A549 (cell line): ENCODE measurements at regions not wholly inside any gene's neighbourhood (a gene's known extent, or its start where the extent isn't known, plus 50 kb on each side); places are given as distances from the start of the nearest gene placed in this dataset.

Source experiments
- HMGXB4 ChIP-seq: fragments of 250-450 bp; sonication (Bioruptor Pico); IDR thresholded peaks from 2 replicates; pipeline ENCODE4 v1.5.0; 2021; ENCODE audit warnings: mild to moderate bottlenecking, moderate library complexity, borderline replicate concordance
- JUN ChIP-seq, 2 experiments: fragments of >200 bp; sonication (Bioruptor Twin); formaldehyde crosslinking; IDR thresholded peaks; 2 replicates in 1 of 2; 3 replicates in 1 of 2; pipeline ENCODE4 v1.6.1; 2016 to 2017
- NPAS2 ChIP-seq: fragments of 250-450 bp; sonication (Bioruptor Pico); IDR thresholded peaks from 2 replicates; pipeline ENCODE4 v1.8.0; 2022; ENCODE audit warnings: mild to moderate bottlenecking, moderate library complexity, borderline replicate concordance
- POLR2A ChIP-seq: IDR thresholded peaks from 2 replicates; pipeline ENCODE4 v1.6.1; 2012; ENCODE audit warnings: mild to moderate bottlenecking, low read length
- ZFP36 ChIP-seq: fragments of 450-650 bp; IDR thresholded peaks from 2 replicates; pipeline ENCODE4 v1.6.1; 2014; ENCODE audit warnings: borderline replicate concordance; ENCODE audit not compliant: partially characterized antibody

DNA sequence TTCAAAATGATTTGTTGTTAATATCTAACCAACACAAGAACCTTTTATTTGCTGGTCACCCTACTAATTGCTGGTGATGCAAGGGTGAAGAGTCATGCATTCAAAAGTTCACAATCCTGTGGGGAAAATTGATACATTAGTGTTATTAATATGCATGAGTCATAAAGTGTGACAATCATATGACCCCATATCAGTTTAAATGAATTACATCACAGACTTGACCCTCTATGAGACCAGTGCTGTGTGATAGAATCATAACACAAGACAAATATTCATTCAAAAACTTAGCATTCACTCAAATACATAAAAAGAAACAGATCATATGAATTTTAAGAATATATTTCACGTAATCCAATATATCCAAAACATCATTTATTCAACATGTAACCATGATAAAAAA is 304.6 kb upstream of the CDH12 start:
- TF ChIP-seq ZFP36 = no peak
- TF ChIP-seq JUN (IDR thresholded peaks at IDR 0.05) = no peak
- no peak for TF ChIP-seq NPAS2
- TF ChIP-seq POLR2A = no peak
- TF ChIP-seq HMGXB4 (CRISPR knock-in tag) = no peak
